ENCODE measurements at regions not wholly inside any gene's neighbourhood (a gene's known extent, or its start where the extent isn't known, plus 50 kb on each side); places are given as distances from the start of the nearest gene placed in this dataset.

DNA sequence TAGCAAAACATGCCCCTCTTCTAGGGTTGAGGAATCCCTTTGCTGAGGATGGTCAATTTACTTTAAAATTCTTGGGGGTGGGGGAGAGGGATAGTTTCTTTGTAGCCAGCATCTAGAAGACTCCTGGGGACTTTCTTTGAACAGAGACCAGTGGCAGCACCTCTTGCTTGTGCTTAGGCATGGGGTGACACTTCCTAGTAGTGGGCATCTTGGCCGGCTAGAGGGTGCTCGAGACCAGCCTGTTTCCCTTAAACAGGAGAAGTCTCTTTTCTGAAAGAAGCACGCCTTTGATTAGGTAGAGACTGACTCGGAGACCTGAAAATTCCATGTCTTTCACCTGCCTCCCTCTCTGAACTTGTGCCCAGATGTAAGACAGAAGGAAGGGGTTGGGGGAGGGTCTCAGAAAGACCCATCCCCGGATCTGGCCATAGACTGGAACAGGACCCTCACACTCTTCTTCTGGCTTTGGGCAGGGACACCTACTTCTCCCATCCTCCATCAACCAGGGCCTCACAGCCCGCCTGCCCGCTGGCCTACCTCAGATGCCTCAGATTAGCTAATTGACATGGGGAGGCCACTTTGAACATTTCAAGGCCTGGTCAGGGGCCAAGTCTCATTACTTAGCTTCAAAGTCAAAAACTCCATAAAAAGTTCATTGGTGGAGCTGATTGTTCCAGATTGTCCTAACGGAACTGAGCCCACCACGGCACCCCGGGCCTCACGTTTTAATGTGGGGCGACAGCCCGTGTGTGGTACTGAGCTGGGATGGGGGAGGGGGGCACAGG is 172.2 kb downstream of the CDC5L start:
- H3K36me3 ChIP-seq (ENCODE audit: insufficient read depth, low read length), result no peaks in the 10 kb centered on the region
- H3K9ac ChIP-seq (ENCODE audit: low read depth, low read length), result no peak overlapping the region
- peaks cover 12% of the 10 kb centered on the region for H3K4me1 ChIP-seq (ENCODE audit: insufficient read depth, low read length)
- no peak overlapping the region for H3K27ac ChIP-seq (ENCODE audit: low read length)
- TF ChIP-seq, protein P1, sequence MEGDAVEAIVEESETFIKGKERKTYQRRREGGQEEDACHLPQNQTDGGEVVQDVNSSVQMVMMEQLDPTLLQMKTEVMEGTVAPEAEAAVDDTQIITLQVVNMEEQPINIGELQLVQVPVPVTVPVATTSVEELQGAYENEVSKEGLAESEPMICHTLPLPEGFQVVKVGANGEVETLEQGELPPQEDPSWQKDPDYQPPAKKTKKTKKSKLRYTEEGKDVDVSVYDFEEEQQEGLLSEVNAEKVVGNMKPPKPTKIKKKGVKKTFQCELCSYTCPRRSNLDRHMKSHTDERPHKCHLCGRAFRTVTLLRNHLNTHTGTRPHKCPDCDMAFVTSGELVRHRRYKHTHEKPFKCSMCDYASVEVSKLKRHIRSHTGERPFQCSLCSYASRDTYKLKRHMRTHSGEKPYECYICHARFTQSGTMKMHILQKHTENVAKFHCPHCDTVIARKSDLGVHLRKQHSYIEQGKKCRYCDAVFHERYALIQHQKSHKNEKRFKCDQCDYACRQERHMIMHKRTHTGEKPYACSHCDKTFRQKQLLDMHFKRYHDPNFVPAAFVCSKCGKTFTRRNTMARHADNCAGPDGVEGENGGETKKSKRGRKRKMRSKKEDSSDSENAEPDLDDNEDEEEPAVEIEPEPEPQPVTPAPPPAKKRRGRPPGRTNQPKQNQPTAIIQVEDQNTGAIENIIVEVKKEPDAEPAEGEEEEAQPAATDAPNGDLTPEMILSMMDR (IDR thresholded peaks at IDR 0.05; ENCODE audit: borderline replicate concordance, extremely low read depth, low read length, poor library complexity, severe bottlenecking), result no peak
- no peak for TF ChIP-seq EZH2 (IDR thresholded peaks at IDR 0.05; ENCODE audit: borderline replicate concordance, low read depth, low read length, severe bottlenecking)
- no peak overlapping the region for H2AFZ ChIP-seq (ENCODE audit: low read depth, low read length)
- peaks cover 2% of the 10 kb centered on the region; the same call in 1 of the 2 replicates for H4K20me1 ChIP-seq (ENCODE audit: insufficient read depth, low read length)
- no peak for ATAC-seq (ENCODE audit: insufficient read depth, low read depth)
- no peaks in the 10 kb centered on the region for H3K79me2 ChIP-seq (ENCODE audit: insufficient read depth, low read length)
- DNase-seq, result no peak
- H3K4me3 ChIP-seq (ENCODE audit: low read depth in 1 of 2, low read length in 2 of 2), result no peak overlapping the region
- H3K27me3 ChIP-seq (ENCODE audit: insufficient read depth, low read length, poor library complexity), result peaks cover 40% of the 10 kb centered on the region
- no peaks in the 10 kb centered on the region for H3K9me3 ChIP-seq (ENCODE audit: insufficient read depth, low read length, severe bottlenecking)
- no peak overlapping the region for H3K4me2 ChIP-seq (ENCODE audit: insufficient read depth, low read length)

DNA sequence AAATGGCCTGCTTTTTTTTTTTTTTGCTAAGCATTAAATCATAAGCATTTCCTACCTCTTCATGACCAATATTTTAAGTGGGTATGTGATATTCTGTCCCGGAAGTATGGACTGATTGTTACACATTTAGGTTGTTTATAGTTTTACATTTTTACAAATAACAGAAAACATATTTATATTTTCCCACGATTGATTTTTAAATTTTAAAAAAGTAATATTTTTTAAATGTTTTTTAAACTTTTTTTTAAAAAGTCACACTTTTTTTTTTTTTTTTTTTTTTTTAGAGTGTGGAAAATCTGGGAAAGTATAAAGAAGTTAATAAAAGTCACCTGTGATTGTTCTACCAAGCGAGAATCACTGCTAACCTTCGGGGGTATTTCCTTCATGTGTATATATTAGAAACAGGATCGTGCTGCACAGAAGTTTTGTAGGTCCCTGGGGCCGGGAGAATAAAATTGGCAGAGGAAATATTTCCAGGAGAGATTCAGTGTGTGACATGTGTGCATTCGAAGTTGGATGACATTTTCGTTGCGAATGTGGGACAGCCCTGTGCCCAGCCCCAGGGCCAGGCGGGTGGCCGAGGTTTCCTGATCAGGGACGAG is 173.1 kb downstream of the CDC5L start:
- Histone ChIP-seq H3K27ac (ENCODE audit: low read length) (no peak overlapping the region), H3K4me2 (ENCODE audit: insufficient read depth, low read length) (peak overlapping the region; percentile 50; the same call in 1 of the 2 replicates), H3K4me1 (ENCODE audit: insufficient read depth, low read length) (peaks cover 12% of the 10 kb centered on the region), H3K27me3 (ENCODE audit: insufficient read depth, low read length, poor library complexity) (peaks cover 40% of the 10 kb centered on the region), H3K9ac (ENCODE audit: low read depth, low read length) (no peak overlapping the region), H3K36me3 (ENCODE audit: insufficient read depth, low read length) (no peaks in the 10 kb centered on the region), H4K20me1 (ENCODE audit: insufficient read depth, low read length) (peaks cover 2% of the 10 kb centered on the region; the same call in 1 of the 2 replicates), H2AFZ (ENCODE audit: low read depth, low read length) (no peak overlapping the region), H3K9me3 (ENCODE audit: insufficient read depth, low read length, severe bottlenecking) (no peaks in the 10 kb centered on the region), H3K4me3 (ENCODE audit: low read depth in 1 of 2, low read length in 2 of 2) (no peak overlapping the region), H3K79me2 (ENCODE audit: insufficient read depth, low read length) (no peaks in the 10 kb centered on the region)
- TF ChIP-seq, protein P1 (IDR thresholded peaks at IDR 0.05; ENCODE audit: borderline replicate concordance, extremely low read depth, low read length, poor library complexity, severe bottlenecking), result no peak
- no peak for TF ChIP-seq EZH2 (IDR thresholded peaks at IDR 0.05; ENCODE audit: borderline replicate concordance, low read depth, low read length, severe bottlenecking)
- DNase-seq, result no peak
- ATAC-seq (ENCODE audit: insufficient read depth, low read depth), result no peak

DNA sequence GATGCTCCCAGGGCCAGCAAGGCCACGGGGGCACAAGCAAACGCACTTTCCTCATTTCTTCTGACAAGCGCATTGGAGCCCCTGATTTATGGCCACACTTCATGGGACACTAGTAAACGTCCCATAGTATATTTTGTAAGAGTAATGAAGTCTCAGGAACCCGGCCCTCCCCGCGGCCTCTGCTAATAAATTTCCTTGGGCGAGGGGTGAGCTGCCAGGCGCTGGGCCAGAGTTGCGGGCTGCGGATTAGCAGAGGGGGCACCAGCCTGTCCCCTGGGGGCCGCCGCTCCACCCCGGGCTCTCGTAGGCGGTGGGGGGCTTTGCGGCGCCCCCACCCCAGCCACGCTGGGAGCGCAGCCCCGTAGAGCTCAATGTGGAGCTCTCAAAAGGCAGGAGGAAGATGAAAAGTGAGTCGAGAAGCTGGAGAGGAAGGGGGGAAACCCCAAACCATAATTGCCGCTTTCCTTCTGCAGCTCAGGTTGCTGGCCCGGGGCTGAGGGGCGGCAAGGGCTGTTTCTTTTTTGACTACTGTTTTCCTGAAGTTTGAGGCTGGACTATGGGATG is 173.6 kb downstream of the CDC5L start:
- peak; percentile 85 for TF ChIP-seq EZH2 (IDR thresholded peaks at IDR 0.05; ENCODE audit: borderline replicate concordance, low read depth, low read length, severe bottlenecking)
- TF ChIP-seq, protein P1 (IDR thresholded peaks at IDR 0.05; ENCODE audit: borderline replicate concordance, extremely low read depth, low read length, poor library complexity, severe bottlenecking), result no peak
- Histone ChIP-seq H3K9ac (ENCODE audit: low read depth, low read length) (no peak overlapping the region), H2AFZ (ENCODE audit: low read depth, low read length) (no peak overlapping the region), H4K20me1 (ENCODE audit: insufficient read depth, low read length) (peaks cover 2% of the 10 kb centered on the region; the same call in 1 of the 2 replicates), H3K79me2 (ENCODE audit: insufficient read depth, low read length) (no peaks in the 10 kb centered on the region), H3K27me3 (ENCODE audit: insufficient read depth, low read length, poor library complexity) (peaks cover 36% of the 10 kb centered on the region), H3K4me1 (ENCODE audit: insufficient read depth, low read length) (peaks cover 12% of the 10 kb centered on the region), H3K27ac (ENCODE audit: low read length) (no peak overlapping the region), H3K4me3 (ENCODE audit: low read depth in 1 of 2, low read length in 2 of 2) (peak overlapping the region in 1 of 2 experiments; percentile 20; a peak in 2 of 4 replicates), H3K4me2 (ENCODE audit: insufficient read depth, low read length) (peak overlapping the region; percentile 50), H3K36me3 (ENCODE audit: insufficient read depth, low read length) (no peaks in the 10 kb centered on the region), H3K9me3 (ENCODE audit: insufficient read depth, low read length, severe bottlenecking) (no peaks in the 10 kb centered on the region)
- ATAC-seq (ENCODE audit: insufficient read depth, low read depth), result peak; percentile 81
- peak; percentile 43 for DNase-seq
